ENCODE measurements at regions not wholly inside any gene's neighbourhood (a gene's known extent, or its start where the extent isn't known, plus 50 kb on each side); places are given as distances from the start of the nearest gene placed in this dataset.

- TF ChIP-seq CTCF (conservative IDR thresholded peaks at IDR 0.05) (no peak), EZH2 (IDR thresholded peaks at IDR 0.05; ENCODE audit: low read depth) (no peak)
These were observed 162.8 kb upstream of the RSPO3 start for GRCh38 chr6:126955621-126956020.

Data from PC-9 (cell line).